ENCODE measurements at regions not wholly inside any gene's neighbourhood (a gene's known extent, or its start where the extent isn't known, plus 50 kb on each side); places are given as distances from the start of the nearest gene placed in this dataset.

DNA sequence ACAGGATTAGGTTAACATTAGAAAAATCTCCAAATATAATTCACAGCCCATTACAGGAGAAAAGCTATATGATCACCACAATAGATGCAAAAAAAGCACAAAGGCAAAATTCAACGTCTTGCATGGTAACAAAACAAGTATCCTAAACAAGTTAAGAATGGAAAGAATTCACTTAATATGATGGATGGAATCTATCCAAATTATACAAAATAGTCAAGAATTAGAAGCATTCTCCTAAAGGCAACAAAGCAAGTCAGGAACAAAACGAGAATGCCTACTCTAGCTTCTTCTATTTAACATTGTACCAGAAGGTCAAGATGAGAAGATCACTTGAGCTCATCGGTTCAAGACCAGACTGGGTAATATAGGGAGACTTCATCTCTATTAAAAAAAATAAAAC, 442.8 kb downstream of the SETD4 start:
- TF ChIP-seq POLR2A (IDR thresholded peaks at IDR 0.05): no peak
- TF ChIP-seq, protein P1, sequence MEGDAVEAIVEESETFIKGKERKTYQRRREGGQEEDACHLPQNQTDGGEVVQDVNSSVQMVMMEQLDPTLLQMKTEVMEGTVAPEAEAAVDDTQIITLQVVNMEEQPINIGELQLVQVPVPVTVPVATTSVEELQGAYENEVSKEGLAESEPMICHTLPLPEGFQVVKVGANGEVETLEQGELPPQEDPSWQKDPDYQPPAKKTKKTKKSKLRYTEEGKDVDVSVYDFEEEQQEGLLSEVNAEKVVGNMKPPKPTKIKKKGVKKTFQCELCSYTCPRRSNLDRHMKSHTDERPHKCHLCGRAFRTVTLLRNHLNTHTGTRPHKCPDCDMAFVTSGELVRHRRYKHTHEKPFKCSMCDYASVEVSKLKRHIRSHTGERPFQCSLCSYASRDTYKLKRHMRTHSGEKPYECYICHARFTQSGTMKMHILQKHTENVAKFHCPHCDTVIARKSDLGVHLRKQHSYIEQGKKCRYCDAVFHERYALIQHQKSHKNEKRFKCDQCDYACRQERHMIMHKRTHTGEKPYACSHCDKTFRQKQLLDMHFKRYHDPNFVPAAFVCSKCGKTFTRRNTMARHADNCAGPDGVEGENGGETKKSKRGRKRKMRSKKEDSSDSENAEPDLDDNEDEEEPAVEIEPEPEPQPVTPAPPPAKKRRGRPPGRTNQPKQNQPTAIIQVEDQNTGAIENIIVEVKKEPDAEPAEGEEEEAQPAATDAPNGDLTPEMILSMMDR (IDR thresholded peaks at IDR 0.05): no peak
